ENCODE measurements at regions not wholly inside any gene's neighbourhood (a gene's known extent, or its start where the extent isn't known, plus 50 kb on each side); places are given as distances from the start of the nearest gene placed in this dataset.
A peak's percentile ranks its signal among the peaks of the same experiment; 100 is the strongest.

DNA sequence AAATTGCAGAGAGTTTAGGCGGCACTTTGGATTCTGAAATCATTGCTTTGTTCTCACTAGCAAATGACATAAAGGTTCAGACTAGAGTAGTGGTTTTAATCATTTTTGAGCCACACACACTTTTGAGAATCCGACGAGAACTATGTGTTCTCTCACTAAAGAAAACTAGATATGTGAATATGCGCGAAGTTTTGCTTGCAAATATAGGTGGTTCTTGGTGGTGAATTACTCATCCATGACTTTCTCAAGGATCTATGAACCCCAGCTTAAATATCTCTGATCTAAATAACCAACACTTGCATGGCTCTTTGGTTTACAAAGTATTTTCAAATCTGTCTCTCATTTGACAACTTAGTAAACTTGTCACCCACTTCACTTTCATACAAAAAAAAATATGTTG, 54.8 kb downstream of the NOG start:
- DNase-seq: no peak

- DNase-seq: no peak
Observed at GRCh38 chr17:56648806-56649205, 55.3 kb downstream of the NOG start.

GRCh38 chr17:56652628-56653027, 59.1 kb downstream of the NOG start:
- no peak for DNase-seq

- DNase-seq: peak; percentile 40
Observed at GRCh38 chr17:56653877-56654276, 60.4 kb downstream of the NOG start.

DNA sequence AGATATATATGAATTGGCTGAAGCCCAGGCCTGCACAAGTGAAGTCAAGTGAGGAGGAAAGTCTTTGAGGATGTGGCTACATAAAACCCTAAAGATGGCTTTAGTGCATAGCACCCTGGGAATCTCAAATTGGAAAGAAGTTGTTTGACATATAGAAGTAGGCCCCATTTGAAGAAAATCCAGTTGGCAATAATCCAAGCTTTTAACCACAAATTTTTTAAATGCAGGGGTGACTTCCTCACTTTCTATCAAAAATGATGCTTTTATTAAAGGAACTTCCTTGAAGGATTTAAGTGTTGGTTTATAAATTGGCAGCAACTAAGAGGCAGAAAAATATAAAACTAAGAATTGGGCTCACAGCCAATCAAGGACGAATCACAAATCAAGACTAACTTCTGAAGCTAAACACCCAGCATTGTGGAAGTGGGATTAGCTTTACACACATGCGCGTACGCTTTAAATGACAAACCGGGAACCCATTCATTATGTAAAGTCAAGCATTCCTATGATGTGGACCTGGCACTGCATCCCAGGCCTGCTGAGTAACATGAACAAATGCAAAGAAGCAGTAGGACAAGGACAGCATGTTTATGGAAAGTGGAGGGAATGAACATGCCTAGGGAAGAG, 63.3 kb downstream of the NOG start:
- no peak for DNase-seq

DNA sequence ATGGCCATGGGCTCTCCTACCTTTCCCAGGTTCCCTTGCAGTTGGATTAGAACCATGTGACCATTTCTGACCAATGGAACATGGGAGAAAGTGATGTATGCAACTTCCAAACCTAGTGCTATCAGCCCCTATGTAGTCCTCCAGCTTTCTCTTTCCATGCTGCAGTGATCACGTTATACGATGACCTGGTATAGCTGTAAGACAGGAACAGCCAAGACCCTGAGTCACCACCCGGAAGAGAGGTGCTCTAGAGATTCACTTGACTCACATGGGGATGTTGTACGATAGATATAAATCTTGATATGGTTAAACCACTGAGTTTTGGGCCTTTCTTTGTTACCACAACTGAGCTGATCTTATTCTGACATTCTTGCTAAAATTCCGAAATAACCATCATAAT, 65.1 kb downstream of the NOG start:
- DNase-seq: no peak

GRCh38 chr17:56659622-56660021, 66.1 kb downstream of the NOG start:
- no peak for DNase-seq

DNA sequence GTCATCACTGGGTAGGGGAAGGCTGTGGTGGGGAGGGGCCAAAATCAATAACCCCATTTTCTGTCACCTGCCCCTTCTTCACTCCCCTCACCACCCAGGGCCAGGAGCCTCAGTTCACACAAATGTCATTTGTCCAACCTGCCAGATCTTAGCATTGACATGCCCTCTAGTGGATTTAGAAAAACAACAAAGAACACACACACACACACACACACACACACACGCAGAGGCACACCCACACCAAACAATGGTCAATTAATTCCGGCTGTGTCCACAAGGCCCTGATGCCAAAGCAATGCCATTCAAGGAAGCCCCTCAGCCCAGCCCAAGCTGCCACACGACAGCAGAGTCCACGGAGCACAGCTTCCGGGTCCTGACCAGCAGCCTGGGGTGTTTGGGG, 68.4 kb downstream of the NOG start:
- no peak for DNase-seq

DNA sequence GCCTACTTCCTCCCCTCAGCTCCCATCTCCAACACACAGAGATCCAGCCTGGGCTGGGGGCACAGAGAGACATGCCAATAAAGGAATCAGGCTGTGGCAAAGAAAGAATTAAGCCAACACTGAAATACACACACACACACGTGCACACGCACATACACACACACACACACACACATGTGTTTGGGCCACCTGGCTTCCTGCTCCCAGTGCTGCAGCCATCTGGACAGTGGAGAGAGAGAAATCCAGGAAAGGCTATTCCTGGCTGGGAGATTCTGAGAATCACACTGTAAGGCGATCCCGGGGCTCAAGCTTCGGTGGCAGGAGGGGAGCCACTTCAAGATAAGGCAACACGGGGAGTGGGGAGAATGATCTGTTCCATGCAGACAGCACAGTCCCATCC, 72.4 kb downstream of the NOG start:
- no peak for DNase-seq

GRCh38 chr17:56667925-56668458, 74.5 kb downstream of the NOG start:
- DNase-seq: no peak

DNA sequence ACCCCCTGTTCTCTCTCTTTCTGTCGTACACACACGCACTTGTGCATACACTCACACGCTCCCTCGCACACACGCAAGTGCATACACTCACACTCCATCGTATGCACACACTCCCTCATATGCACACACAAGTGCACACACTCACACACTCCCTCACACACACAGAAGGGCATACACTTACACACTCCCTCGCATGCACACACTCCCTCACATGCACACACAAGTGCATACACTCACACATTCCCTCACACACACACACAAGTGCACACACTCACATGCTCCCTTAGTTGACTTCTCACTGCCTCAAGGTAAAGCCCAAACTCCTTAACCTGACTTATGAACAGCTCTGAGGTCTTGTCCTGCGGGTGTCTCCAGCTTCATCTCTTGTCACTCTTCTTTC, 78.7 kb downstream of the NOG start:
- no peak for DNase-seq

- DNase-seq: no peak
Observed at GRCh38 chr17:56674401-56674925, 81.0 kb downstream of the NOG start.

GRCh38 chr17:56675876-56676660, 82.6 kb downstream of the NOG start:
- no peak for DNase-seq

- no peak for DNase-seq
Observed at GRCh38 chr17:56676810-56677209, 83.3 kb downstream of the NOG start.

DNA sequence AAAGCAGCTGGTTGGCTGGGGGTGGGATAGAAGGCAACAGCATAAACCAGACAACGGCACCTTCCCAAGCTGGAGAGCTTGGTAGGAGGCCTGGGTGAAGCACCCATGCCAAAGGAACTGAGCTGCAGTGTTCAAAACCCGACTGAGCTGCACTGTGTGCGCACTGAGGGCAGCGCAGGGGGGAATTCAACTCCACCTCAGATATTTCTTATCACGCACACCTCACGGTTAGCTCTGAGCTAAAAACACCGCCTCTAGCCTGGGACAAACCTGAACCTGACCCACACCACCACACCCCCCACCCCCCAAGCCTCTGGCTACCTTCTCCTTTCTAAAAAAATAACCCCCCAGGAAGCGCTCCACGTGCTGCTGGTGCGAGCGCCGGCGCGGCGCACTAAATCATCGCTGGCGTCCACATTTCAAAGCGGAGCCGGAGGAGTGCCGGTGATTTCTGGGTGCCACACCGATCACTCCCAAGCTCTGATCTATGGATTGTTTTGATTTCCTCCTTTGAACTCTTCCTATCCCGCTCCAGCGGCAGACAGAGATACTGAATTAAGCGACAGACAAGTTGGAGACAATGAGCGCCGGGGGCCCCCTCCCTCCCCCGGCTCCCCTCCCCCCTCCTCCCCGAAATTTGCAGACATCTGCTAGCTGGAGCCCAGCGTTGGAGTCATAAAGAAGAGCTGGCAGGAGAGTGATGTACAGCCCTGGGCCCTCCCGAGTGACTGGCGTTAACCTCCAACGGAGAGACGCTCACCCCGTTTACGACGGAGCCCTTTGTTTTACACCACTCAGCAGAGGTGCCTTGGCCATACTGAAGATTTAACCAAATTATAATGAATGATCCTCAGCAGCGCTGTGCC, 85.0 kb downstream of the NOG start:
- no peak for DNase-seq

DNA sequence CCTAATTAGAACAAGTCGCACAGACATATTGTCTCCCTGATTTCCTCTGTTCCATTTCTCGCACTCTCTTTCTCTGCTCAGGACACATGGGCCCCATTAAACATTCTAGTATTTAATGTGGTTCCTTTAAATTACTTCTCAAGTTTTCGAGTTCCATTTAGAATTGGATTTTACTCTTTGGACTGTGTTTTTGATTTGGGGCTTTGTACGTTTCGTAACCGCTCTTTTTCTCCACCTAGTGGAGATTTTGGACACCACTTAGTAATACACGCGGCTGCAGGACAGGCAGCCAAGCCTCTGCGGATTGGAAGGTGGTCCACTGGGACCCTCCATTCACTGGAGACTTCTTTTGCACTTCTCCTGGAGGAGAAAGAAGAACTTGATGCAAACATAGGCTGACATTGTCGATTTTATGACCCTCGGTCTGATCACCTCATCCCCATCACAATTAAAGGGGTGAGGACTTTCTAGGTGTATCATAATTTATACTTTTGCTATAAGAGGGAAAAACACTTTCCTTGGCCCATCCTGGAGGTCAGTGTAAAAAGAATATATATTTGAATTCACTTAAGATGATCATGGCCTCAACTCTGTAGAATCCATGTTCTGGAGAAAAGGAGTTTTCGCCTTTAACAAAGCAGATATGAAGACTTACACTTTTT, 85.7 kb downstream of the NOG start:
- no peak for DNase-seq

- DNase-seq: no peak
Observed at GRCh38 chr17:56679777-56680422, 86.4 kb downstream of the NOG start.

- DNase-seq: no peak
Observed at GRCh38 chr17:56680676-56681075, 87.2 kb downstream of the NOG start.

GRCh38 chr17:56681561-56682266, 88.2 kb downstream of the NOG start:
- no peak for DNase-seq

DNA sequence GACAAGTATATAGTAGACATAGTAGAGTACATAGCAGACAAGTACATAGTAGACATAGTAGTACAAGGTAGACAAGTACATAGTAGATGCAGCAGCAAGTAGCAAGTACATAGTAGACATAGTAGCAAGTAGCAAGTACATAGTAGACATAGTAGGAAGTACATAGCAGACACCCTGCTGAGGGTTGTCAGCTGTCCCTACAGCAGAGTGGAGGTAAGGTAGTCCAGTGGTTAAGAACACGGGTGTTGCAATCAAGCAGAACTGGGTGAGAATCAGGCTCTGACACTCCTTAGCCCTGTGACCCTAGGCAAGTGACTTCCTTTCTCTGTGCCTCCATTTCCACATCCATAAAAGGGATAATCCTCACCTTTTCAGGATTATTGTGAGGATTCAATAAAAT, 94.7 kb downstream of the NOG start:
- DNase-seq: no peak
